ENCODE measurements at regions not wholly inside any gene's neighbourhood (a gene's known extent, or its start where the extent isn't known, plus 50 kb on each side); places are given as distances from the start of the nearest gene placed in this dataset.
"Not testable (repeated sequence)": the region's sequence is repeated elsewhere in the genome, so short reads cannot be mapped to it uniquely, and the experiment has no call there.

DNA sequence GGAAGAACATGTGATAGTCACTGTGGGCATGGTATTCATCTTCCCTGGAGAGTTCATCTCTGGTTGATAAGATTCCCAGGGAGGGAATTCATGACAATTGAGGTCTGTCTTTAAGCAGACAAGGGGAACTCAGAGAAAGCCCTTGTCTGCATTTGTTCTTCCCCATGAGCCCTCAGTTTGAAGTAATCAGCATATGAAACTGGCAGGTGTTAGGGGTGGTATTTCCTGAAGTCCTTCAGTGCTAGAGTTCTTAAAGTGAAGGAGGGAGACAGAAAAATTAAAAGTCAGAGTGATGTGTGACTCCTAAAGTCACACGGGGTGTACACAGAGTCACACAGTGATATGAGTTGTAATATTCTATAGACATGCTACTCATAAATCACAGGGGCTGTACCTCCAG lies 60.6 kb upstream of the SYK start:
- DNase-seq (ENCODE audit: low read depth): no peak

DNA sequence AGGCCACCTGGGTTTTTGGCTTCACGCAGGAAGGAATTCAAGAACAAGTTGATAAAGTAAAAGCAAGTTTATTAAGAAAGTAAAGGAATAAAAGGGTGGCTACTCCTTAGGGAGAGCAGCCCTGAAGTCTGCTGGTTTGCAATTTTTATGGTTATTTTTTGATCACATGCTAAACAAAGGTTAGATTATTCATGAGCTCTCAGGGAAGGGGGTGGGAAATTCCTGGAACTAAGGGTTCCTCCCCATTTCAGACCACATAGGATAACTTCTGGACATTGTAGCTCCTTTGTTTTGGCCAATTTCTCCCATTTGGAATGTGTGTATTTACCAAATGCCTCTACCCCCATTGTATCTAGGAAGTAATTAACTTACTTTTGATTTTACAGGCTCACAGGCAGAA lies 63.9 kb upstream of the SYK start:
- no peak for DNase-seq (ENCODE audit: low read depth)

DNA sequence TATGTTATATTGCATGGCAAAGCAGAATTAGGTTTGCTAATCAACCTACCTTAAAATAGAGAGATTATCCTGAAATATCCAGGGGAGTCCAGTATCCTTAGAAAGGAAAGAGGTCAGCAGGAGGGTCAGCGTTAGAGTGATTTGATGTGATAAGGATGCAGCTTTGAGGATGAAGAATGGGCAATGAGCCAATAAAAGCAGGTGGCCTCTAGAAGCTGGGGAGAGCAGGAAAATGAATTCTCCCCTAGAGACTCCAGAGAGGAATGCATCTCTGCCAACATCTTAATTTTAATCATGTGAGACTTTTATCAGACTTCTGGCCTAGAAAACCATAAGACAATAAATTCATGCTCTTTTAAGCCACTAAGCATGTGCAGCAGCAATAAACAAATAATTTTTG lies 65.7 kb upstream of the SYK start:
- DNase-seq (ENCODE audit: low read depth): no peak

DNA sequence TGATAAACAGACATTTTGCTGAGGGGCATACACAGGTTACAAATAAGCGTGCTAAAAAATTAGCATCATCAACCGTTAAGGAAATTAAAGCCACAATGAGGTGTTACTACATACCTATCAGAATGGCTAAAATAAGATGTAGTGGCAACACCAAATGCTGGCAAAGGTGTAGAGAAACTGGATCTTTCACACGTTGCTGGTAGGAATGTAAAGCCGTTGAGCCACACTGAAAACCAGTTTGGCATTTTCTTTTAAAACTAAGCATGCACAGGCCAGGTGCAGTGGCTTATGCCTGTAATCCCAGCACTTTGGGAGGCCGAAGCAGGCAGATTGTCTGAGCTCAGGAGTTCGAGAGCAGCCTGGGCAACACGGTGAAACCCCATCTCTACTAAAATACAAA lies 67.0 kb upstream of the SYK start:
- DNase-seq (ENCODE audit: low read depth): no peak

DNA sequence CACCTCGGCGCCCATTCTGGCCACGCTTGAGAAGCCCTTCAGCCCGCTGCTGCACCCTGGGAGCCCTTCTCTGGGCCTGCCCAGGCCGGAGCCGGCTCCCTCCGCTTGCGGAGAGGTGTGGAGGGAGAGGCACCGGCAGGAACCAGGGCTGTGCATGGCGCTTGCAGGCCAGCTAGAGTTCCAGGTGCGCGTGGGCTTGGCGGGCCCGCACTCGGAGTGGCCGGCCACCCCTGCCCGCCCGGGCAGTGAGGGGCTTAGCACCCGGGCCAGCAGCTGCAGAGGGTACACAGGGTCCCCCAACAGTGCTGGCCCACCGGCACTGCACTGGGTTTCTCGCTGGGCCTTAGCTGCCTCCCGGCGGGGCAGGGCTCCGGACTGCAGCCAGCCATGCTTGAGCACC lies 72.3 kb upstream of the SYK start:
- no peak for DNase-seq (ENCODE audit: low read depth)

DNA sequence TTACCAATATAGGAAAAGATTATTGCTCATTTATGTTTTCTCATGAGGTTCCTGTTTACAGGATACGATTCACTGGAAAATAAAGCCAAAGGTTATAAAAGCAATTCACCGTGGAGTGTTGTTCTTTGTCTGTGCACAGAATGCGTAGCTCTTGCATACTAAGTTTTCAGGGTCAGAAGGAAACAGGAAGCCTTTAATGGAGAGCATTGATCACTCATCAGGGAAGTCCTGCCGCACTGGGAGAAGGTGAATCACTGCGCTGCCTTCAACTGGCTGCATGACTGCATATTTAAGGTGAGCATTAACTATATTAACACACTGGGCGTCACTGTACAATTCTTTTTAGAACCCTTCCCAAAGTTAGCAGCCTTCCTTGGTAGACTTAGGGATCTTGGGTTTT lies 74.1 kb upstream of the SYK start:
- peak; percentile 91 for DNase-seq (ENCODE audit: low read depth)

DNA sequence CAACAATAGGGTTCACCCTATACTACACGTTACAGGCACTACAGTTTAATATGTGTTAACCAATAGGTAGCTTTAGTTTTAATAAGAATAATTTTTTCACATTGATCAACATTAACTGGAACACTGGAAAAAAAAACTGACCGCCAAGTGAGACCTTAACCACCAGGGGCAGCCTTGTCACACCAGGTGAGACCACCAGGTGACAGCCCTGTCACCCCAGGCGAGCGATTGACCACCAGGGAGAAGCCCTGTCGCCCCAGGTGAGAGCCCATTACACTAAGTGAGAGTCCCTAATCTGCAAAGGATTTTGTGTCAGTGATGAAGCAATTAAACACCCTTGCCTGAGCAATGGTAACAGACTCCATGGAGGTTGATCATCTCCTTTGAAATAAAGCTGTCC lies 75.4 kb upstream of the SYK start:
- no peak for DNase-seq (ENCODE audit: low read depth)

DNA sequence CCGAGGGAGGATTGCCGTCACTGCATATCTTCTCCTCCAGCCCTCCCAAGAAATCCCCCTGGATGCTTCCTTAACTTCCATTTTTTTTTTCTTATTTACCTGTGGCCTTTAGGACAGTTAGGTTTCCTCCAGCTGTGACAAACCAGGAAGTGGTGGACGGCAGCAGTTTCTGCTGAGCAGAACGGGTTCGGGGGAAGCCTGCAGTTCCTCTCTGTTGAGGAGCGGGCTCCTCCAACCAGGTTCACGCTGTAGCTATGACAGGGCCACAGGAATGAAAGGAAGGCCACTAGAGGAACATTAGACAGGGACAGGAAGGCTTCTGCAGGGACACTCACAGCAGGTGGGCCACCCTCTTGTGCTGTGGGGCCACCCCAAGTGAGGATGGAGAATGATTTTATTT lies 76.7 kb upstream of the SYK start:
- DNase-seq (ENCODE audit: low read depth): no peak

DNA sequence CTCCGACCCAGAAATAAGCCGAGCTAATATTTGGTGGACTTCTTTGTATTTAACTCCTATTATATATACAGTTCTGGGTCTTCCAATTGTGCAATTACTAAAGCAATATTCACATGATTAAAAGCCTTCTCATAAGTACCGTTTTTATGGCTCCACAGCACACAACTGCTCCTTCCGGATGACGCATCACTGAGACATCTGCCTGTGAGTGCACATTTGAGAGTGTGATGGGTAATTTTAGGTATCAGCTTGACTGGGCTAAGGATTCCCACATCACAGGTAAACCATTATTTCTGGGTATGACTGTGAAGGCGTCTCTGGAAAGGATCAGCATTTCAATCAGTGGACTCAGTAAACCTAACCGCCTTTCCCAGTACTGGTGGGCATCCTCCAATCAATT lies 77.5 kb upstream of the SYK start:
- DNase-seq (ENCODE audit: low read depth): no peak

DNA sequence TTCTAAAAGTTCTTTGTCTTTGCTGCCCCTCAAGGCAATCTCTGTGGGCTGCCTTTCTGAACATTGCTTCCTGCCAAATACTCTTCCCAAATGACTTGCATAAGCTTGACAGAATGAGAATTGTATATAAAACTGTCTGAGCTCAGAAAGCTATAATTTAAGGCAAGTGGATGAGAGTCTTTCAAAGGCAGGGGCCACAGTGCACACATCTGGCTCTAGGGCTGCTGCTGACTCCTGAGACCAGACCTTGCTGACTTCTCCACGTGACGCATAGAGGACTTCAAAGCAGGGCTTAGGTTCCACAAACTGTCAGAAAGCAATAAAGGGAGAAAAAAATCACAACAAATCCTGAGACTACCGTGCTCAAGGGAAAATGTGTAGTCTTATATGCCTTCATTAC lies 79.4 kb upstream of the DIRAS2 start:
- DNase-seq (ENCODE audit: low read depth): no peak

DNA sequence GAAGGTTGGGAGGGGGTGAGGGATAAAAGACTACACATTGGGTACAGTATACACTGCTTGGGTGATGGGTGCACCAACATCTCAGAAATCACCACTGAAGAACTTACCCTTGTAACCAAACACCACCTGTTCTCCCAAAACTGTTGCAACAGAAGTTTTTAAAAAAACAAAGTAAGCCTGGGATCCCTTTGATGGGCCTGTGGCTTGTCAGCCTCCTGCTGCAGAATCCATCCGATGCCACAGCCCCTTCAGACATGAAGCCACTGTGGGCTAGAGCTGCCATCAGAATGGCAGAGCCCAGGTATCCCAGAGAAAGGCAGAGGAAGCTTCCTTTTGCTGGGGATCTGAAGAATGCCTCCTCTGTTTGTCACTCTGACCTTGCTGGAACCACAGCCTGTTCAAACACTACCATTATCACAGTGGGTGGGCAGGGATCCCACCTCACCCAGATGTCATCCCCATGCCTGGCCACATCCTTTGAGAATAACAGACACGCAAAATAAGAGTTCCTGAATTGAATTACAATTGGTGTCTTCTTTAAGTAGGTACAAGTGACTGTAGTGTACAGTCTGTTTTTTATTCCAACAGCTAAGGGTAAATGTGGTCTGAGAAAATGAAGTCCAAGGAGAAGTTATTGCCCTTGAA lies 78.1 kb upstream of the DIRAS2 start:
- DNase-seq (ENCODE audit: low read depth): no peak

DNA sequence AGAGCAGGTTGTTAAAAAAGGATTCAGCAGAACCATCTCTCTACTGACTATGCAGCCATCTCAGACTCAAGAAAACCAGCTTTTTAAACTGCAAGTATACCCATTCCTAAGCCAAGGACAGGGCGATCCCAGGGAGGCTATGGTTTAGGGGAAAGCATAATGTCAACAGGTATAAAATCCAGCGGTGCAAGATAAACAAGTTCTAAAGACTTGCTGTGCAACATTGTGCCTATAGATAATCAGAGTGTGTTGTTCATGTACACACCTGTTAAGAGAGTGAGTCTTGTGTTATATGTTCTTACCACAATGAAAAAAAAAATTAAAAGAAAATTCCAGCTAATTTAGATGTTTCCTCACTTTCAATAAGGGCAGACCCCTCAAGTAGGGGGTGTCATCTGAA lies 63.6 kb upstream of the DIRAS2 start:
- DNase-seq (ENCODE audit: low read depth): no peak

DNA sequence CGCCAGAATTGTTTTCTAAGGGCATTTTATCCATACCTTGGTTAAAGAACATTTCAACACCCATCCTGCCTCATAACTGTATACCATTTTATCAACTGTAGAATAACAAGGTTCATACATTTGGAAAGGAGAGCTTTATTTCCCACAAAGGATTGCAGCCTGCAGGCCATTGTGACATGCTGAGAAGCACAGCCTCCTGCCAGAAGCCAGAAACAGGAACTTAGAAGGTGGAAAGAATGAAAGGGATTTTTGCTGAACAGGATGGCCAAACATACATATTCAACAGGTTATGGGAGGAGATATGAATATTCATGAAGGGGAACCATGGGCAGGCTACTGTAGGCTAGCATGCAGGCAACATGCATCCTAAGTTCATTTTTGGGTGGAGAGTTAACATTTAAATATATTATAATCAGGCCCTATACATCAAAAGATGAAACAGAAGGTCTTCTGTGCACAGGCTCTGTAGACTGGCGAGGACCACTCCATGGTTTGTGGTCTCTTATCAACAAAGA lies 59.9 kb upstream of the DIRAS2 start:
- DNase-seq (ENCODE audit: low read depth): no peak

DNA sequence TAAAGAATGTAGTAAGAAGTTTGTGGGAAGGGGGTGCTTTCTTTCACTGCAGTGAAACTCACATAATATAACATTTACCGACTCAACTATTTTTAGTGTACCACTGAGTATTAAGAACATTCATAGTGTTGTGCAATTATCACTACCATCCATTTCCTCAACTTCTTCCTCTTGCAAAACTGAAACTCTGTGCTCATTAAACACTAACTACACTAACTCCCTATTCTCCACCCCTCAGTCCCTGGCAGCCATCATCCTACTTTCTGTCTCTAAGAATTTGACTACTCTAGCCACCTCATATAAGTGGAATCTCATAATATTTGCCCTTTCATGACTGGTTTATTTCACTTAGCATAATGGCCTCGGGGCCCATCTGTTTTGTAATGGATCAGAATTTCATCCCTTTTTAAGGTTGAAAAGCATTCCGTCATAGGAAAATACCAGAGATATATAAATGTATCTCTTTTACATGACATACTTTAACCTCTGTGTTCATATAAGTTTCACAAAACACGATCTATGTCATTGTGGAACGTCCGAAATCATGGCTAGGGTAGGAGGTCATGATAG lies 56.3 kb upstream of the DIRAS2 start:
- DNase-seq (ENCODE audit: low read depth): peak; percentile 40

DNA sequence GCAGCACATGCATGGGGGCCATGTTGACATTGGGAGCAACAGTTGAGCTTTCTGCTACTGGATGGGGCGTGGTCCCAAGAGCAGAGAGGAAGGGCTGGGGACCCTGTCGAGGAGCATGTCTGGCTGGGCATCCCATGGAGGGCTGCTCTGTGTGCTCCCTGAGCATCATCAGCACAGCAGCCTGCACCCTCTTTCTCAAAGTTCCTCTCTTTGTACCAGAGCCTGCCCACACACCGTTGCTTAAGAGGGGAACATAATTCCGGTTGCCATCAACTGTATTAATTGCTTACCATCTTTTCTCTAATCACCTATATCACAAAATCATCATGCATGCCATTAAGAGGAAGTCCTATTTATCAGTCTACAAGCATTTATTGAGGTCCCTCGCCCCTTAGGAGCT lies 55.2 kb upstream of the DIRAS2 start:
- no peak for DNase-seq (ENCODE audit: low read depth)

DNA sequence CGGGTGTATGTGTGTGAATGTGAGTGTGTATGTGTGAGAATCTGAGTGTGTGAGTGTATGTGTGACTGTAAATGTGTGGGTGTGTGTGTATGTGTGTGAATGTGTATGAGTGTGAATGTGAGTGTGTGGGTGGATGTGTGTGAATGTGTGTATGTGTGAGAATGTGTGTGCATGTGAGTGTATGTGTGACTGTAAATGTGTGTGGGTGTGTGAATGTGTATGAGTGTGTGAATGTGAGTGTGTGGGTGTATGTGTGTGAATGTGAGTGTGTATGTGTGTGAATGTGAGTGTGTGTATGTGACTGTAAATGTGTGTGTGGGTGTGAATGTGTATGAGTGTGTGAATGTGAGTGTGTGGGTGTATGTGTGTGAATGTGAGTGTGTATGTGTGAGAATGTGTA lies 51.6 kb upstream of the DIRAS2 start:
- DNase-seq (ENCODE audit: low read depth): not testable (repeated sequence)

Data from renal cortical epithelial cell (primary cell).